ENCODE measurements at regions not wholly inside any gene's neighbourhood (a gene's known extent, or its start where the extent isn't known, plus 50 kb on each side); places are given as distances from the start of the nearest gene placed in this dataset.

- no peak for DNase-seq
Measured at GRCh38 chr16:48930951-48931553, 321.1 kb upstream of the N4BP1 start.

- DNase-seq = no peak
Measured at GRCh38 chr16:48919791-48920190, 309.8 kb upstream of the N4BP1 start.

GRCh38 chr16:48918520-48919258, 308.7 kb upstream of the N4BP1 start:
- DNase-seq = no peak

DNA sequence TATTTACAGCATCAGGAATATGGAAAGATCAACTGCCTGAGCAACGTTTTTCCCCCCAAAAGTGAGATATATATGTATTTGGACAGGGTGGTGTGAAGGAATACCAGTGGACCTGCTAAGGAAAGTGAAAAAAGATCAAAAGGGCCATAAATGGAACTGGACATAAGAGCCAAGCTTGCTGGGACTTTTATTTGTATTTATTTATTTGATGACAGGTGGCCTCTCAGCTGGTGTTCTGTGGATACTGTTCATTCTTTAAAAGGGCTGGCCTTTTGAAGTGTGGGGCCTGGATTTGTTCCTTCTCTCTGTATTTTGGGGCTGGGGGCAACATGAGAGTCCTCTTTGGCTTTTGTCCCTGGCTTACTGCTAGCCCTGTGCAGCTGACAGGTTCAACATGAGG, 306.6 kb upstream of the N4BP1 start:
- no peak for DNase-seq

- no peak for DNase-seq
Measured at GRCh38 chr16:48914070-48914469, 304.1 kb upstream of the N4BP1 start.

DNA sequence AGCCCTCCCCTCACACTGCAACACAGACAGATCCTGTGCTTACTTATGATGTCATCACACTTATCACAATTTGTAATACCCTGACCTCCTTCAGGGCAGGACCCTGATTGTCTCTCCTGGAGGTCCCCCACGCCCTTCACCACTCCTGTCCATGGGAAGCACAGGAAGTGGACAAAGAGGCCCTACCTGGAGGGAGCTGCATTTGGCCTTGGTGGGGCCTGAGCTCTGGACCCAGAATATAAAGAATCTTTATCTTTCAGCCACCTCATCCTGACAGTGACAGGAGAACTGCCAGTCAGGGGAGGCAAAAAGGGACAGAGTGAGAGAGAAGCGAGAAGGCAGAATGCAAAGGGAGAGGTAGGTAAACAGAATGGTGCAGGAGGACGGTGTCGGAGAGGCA, 303.4 kb upstream of the N4BP1 start:
- DNase-seq = no peak

DNA sequence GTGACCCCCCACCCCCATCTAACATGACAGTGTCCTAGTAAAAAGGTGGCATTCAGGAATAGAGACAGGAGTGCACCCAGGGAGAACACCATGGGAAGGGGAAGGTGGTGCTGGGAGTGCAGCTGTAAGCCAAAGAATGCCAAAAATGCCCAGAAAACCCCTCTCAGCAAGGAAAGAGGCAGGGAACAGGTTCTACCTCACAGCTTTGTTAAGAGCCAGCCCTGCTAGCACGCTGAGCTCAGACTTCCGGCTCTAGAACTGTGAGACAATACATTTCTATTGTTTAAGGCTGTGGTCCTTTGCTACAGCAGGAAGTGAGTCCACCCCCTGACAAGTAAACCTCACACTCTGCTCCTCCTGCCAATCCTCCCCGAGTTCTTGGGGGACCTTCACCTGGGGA, 302.4 kb upstream of the N4BP1 start:
- no peak for DNase-seq

DNA sequence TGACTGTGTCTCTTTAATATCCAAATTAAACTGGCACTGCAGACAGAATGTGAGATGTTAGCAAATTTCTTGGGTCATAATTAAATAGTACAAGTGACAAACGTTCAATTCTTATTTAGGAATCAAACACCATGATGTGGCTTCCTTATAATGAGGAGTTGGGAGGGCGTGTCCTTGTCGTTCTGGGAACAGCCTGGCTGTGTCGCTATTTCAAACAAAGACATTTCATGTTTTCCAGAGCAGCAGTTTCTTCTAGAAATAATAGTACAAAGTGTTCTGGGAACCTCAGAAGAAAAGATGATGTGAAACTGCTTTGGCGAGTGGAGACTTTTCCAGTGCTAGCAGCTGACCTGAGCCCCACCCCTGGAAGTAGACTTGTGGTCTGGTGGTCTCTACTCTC, 301.7 kb upstream of the N4BP1 start:
- no peak for DNase-seq

DNA sequence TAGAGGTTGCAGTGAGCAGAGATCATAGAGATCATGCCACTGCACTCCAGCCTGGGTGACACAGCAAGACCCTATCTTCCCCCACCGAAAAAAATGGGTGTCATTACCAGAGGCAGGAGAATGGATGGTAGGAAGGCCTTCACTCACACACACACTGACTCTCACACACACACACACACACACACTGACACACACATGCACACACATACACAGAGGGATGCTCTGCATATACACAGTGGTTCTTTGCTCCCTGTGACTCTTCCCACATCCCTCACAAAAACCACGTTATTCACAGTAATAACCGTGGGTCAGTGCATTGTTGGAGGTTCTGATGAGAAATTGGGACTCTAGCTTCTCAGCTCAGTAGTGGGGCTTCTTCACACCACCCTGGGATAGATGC, 300.2 kb upstream of the N4BP1 start:
- DNase-seq = no peak

GRCh38 chr16:48909231-48909630, 299.3 kb upstream of the N4BP1 start:
- no peak for DNase-seq

DNA sequence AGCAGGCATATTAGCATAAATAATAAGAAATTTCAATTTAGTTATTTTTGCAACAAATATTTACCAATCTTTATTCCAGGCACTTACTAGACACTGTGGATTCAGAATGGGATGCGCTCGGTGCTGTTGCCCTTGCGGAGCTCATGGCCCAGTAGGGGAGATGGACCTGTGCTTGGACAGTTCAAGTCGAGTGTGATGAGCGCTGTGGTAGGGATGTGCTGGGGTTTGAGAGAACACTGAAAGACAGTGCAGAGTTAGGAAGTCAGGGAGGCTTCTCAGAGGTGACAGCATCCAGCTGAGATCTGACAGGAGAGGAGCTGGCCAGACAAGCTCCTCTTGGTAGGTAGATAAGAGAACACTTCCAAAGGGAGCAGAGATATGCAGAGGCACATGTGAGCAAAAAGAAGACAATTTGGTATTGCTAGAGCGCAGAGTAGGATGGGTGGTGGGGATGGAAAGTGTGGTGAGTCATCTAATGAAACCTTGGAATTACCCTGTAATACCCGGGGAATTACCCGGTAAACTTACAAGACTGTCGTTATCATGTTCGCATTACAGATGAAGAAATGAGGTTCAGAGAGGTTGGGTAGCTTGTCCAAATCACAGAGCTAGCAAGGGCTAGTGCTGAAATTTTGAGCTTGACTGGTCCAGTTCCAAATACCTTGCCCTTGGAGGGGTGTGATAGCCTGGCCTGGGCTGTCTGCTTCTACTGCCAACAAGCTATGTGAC, 298.1 kb upstream of the N4BP1 start:
- no peak for DNase-seq

GRCh38 chr16:48905632-48906505, 295.9 kb upstream of the N4BP1 start:
- DNase-seq = no peak

DNA sequence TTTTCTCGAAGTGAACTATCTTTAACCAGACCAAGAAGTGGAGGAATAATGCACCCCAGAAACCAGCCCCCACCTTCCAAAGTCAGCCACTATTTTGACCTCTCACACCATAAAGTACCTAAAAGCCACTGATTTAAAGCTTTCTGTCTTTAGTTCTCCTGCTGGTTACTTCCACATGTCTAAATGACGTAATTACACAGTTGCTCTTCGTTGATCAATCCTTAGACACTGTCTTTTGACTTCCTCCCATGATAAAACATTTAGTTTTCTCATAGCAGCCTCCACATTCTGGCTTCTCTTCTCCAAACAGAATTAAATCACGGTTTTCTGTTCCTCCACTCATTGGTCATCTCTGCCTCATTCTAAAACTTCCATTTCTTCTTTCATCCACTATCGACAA, 294.4 kb upstream of the N4BP1 start:
- no peak for DNase-seq

- no peak for DNase-seq
Measured at GRCh38 chr16:48903039-48903438, 293.1 kb upstream of the N4BP1 start.

DNA sequence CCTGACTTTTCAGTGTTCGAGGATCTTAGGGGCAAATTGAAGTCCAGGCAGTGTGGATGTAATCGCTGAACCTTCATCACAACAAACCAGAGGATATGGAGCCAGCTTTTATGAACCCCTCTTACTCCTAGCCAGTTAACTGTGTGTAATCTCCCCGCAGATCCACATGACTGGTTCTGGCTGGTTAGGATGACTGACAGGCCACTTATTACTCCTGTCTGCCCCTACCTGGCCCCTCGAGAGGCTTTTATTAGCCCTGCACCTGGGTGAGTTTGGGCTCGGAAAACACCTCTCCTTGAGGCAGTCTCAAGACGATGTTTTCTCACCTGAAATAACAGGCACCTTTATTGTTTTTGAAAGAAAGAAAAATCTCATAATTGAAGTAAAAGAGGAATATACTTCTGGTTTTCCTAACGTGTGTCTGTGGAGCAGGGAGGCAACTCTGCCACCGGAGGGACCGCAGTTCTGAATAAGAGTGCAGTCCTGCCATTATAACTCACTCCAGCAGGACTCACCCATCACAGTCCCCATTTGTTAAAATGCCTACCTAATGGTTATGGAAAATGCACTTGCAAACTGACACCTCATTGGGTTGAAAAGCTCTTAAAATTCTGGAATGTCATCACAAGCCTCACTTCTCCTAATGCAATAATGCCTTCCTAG, 291.9 kb upstream of the N4BP1 start:
- no peak for DNase-seq

GRCh38 chr16:48899500-48899899, 289.5 kb upstream of the N4BP1 start:
- no peak for DNase-seq

- no peak for DNase-seq
Measured at GRCh38 chr16:48897698-48898205, 287.8 kb upstream of the N4BP1 start.

- DNase-seq = no peak
Measured at GRCh38 chr16:48895142-48895541, 285.2 kb upstream of the N4BP1 start.

DNA sequence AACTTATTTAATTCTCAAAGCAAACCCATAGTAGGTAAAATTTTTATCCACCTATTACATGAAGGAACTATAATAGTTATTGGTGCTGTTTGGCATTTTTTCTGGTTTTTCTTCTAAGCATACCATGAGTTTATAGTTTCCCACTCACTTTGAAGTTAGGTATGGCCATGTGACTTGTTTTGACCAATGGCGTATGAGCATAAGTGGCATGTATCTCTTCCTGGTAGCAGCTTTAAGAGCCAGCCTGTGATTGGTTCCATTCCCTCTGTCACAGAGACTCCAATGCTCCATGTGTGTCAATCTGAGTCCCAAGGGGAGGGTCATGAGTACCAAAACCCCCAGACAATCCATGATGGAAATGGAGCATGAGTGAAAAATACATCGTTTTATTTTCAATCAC, 282.9 kb upstream of the N4BP1 start:
- DNase-seq = no peak

DNA sequence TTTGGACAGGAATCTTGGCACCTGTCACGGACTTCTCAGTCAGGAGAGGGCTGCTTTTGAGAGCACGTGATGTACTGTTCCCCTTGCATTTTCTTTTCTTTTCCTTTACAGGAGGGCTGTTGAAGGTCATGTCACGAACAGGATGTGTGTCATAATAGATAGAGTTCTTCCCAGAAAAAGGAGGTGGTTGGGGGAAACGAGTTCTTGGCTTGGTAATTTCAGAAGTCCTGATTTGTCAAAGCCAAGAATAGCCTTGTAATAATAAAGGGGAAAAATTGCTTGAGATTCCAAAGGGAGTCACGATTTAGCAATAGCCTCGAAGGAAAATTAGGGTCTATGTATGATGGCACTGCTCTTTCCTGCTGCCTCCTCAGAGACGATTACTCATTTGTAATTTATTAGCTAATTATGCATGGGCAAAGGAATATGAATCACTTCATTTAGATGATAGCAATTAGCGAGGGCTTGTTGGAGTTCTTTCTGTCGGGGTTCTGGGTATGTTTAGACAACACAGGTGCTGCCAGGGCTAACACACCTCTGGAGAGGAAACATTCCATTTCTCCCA, 277.7 kb upstream of the N4BP1 start:
- no peak for DNase-seq

DNA sequence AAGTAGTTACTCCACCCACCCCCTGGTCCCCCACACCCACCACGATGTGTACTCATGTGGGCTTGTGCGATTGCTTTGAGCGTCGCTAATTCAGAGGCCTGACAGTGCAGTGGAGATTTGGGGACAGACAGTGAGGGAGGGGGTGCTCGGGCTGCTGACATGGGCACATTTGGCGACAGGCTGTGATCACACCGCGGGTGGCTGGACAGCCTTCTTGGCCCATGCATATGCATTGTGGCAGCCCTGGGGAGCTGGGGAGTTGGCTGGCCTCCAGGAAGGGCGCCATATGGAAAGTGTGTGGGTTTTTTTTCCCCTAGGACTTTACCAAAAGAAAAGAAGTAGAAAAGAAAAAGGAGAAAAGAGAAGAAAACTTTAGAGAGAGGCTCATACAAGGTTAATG, 275.5 kb upstream of the N4BP1 start:
- no peak for DNase-seq

GRCh38 chr16:48881272-48881671, 271.3 kb upstream of the N4BP1 start:
- no peak for DNase-seq

Data from stimulated activated CD4-positive, alpha-beta T cell treated with anti-CD3 and anti-CD28 coated beads, Interleukin-2, amount 100 ng/mL, for 24 hours (primary cell).